Stimulated activated CD8-positive, alpha-beta memory T cell treated with anti-CD3 and anti-CD28 coated beads, Interleukin-7, amount 100 ng/mL, for 24 hours (primary cell): ENCODE measurements at regions not wholly inside any gene's neighbourhood (a gene's known extent, or its start where the extent isn't known, plus 50 kb on each side); places are given as distances from the start of the nearest gene placed in this dataset.
"Not testable (repeated sequence)": the region's sequence is repeated elsewhere in the genome, so short reads cannot be mapped to it uniquely, and the experiment has no call there.

ENCODE experiments used
- DNase-seq: peaks from one replicate; pipeline ENCODE4 v3.0.0-alpha.2; 2020; ENCODE audit warnings: low read depth

DNA sequence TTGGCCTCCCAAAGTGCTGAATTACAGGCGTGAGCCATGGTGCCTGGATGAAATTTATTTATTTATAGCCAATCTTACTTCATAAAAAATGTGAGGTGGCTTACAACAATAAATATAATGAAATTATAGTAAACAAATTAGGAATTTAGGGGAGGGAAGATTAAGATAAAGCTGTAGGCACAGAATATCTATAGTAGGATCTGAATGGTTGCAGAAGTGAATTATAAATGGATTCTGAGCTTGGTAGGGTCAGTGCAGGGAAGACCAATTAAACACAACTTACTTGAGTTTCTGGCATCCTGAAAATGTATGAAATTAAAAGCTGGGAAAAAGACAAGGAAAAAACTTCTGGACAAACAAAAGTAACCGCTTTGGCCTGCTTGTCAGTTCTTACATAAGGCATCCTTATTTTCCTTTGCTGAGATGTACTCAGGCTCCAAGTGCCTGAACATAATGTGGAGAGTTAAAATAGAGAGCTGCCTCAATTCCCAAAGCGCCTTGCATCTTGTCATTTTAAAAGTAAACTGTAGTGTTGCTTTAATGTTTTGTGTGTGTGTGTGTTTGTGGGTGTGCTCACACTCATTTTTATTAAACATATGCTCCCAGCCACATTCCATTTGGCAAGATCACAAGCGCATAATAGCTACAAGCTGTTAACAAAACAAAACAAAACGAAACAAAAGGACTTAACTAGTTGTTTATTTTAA lies 247.3 kb downstream of the S1PR1 start:
- no peak for DNase-seq

DNA sequence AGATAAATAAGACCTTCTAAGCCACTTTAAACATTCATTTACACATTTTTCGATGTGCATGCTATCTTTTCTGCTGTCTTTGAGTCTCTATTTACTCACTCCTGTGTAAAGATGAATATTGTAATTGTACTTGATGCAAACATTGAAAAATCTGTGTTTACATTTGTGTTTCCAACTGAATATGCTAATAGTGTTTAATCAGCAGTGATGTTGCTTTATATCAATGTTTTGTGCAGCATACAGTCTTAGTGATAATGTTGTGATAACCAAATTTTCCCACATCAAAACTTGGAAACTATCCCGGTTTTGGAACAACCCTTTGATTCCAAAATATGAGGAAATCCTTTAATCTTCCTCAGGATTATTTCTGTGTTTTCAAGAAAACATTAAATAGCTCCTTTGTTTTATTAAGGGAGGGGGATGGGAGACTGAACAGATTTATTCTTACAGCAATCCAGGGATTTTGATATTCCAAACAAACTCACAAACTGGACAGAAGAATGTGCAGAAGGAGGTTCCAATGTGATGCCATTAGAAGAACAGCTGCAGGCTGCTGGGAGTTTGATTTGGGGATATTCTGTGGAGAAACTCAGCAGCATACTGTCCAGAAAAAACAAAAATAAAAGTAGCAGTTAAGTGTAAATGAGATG lies 248.0 kb downstream of the S1PR1 start:
- no peak for DNase-seq

DNA sequence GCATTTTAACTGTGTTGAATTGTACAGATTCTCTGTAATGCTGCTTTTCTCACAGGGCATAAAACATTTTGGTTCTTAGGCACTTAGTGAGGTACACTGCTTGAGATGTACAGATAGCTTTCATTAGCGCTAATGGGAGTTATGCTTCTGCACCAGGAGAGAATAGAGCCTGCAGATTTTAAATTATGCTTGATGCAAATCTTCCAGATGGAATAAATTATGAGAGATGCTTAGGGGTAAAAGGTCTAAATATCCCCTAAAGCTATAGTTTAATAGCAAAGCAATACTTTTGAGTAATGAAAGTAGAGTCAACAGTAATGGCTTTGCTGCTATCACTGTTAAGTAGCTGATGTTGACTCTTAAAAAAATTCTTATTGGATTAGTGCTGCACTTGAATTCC lies 248.9 kb downstream of the S1PR1 start:
- no peak for DNase-seq

DNA sequence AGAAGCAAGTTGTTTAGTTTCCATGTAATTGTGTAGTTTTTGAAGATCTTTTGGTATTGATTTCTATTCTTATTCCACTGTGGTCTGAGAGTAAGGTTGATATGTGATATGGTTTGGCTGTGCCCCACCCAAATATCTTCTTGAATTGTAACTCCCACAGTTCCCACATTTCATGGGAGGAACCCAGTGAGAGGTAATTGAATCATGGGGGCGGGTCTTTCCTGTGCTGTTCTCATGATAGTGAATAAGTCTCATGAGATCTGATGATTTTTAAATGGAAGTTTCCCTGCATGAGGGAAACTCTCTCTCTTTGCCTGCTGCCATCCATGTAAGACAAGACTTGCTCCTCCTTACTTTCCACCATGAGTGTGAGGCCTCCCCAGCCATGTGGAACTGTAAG lies 255.3 kb downstream of the S1PR1 start:
- DNase-seq = not testable (repeated sequence)

GRCh38 chr1:101493920-101494319 lies 257.1 kb downstream of the S1PR1 start:
- not testable (repeated sequence) for DNase-seq

GRCh38 chr1:101496109-101496508 lies 259.3 kb downstream of the S1PR1 start:
- DNase-seq = no peak

DNA sequence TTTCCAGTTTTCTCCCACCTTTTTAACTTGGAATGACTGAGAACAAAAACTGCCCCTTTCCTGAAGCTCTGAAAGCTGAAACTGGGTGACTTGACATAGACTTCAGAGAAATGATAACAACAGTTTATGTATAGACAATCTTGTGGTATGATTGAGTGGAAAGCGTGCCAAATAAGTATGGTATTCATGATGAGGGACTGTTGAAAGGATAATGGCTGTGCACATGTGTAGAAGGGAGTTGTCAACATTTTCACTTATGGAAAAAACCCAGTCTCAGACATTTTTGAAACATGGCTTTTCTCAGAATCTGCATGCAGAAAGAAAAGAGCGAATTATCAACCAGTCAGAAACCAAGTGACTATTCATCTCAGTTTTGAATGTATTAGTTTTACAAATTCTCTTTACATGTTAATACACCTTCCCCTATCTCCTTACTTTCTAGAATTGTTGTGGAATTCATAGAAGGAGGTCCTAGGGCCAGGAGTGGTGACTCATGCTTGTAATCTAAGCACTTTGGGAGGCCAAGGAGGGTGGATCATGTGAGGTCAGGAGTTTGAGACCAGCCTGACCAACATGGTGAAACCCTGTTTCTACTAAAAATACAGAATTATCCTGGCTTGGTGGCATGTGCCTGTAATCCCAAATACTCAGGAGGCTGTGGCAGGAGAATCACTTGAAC lies 261.2 kb downstream of the S1PR1 start:
- DNase-seq = no peak

DNA sequence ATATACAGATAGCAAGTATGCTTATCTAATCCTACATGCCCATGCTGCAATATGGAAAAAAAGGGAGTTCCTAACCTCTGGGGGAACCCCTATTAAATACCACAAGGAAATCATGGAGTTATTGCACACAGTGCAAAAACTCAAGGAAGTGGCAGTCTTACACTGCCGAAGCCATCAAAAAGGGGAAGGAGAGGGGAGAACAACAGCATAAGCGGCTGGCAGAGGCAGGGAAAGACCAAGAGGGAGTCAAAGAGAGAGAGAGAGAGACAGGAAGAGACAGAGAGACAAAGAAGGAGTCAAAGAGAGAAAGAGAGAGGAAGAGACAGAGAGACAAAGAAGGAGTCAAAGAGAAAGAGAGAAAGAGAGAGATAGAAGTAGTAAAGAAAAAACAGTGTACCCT lies 267.3 kb downstream of the S1PR1 start:
- DNase-seq = not testable (repeated sequence)

GRCh38 chr1:101505240-101505639 lies 268.4 kb downstream of the S1PR1 start:
- not testable (repeated sequence) for DNase-seq

GRCh38 chr1:101506541-101507164 lies 269.8 kb downstream of the S1PR1 start:
- DNase-seq = no peak

- no peak for DNase-seq
Observed at GRCh38 chr1:101507547-101507971, 270.7 kb downstream of the S1PR1 start.

GRCh38 chr1:101508913-101509312 lies 272.1 kb downstream of the S1PR1 start:
- DNase-seq = no peak

DNA sequence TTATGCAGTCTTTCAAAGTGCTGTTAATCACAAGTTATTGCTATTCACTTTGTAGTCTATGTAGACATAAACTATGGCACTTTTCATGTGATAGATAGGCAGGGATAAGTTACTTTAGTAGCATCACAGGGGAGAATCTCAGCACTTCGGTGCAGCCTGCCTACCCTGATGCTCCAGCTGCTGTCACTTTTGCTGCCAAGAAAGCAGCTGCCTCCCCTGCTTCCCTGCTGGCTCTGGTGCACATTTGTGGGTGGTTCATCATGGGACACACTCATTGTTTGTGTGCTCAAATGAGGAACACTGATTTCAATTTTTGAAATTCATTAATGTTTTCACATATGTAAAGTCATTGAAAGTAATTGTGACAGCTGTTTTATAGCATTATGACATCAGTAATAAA lies 272.6 kb downstream of the S1PR1 start:
- DNase-seq = no peak

DNA sequence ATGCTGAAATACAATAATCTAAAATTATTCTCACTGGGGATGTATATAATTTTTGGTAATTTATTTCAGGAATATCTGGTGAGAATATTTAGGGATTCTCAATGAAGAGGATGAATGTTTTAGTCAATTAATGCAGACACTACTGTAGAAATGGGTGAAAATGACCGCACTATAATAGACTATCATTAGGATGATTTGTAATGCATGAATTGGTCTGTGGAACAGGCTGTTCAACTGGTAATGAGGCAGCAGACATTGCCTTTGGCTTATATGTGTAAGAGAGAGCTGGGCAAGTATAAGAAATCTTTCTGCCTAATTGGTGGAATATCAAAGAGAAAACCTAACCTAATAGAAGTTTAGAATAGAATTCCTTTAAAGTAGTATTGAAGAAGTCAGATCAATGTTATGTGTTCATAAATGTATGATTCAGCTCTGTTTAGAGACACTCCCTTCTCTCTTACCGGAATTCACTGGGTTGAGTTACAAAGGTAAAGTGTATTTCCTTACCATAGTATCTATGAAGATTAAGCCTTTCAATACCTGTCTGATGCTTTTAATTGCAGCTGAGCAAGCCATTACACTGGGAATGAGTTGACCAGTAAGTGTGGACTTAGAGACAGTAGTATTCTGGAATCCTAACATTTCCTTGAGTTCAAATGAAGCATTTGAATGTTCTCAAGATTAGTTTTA lies 274.5 kb downstream of the S1PR1 start:
- DNase-seq = no peak

DNA sequence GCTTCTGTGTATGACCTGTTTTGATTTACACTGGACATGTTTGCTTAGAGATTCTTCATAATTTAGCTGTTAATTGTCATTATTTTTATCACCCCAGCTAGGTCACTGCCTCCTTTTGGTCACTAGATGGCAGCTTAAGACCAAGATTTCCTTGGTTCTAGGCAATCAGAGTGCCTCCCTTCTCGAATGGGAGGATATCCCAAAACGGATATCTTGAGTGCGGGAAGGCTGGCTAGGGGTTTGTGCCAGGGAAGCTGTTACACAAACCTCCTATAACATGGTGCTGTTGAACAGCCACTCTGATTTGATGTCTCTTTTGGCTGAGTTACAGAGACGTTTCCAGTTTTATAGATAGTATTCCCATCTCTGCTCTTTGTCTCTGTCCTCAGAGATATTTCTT lies 283.5 kb downstream of the S1PR1 start:
- peak; percentile 0 for DNase-seq

DNA sequence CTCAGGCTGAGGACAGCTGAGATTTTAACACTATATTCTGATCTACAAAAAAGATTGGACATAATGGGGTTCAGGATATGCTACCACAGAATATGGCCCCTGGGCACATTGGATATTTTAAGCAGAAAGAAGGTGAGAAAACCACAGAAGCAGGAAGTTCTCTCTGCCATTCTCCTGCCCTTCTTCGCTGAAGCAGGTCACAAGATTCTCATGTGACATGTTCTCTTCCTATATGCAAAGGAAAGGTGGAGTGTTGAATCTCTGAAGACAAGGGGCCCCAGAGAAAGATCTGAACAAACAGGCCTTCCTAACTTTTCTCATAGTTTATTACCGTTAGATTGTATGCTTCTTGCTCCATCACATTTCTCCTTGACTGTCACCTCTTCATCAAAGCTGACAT lies 285.7 kb downstream of the S1PR1 start:
- DNase-seq = no peak

DNA sequence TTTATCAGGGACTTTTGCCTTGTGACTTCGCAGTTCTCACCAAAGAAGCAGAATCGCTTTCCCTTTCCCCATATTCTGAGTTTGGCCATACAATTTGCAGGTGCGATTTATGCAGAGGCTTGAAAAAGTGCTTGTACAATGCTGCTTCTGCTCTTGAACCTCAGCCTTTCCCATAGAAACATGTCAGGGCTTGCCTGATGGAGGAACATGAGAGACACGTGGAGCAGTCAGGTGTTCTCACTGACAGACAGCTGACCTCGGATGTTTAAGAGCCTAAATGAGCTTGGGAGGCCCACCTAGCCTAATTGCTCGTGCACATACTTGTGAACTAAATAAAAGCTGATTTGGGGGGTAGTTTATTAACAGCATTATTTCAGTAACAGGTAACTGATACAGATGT lies 290.0 kb downstream of the S1PR1 start:
- DNase-seq = no peak

DNA sequence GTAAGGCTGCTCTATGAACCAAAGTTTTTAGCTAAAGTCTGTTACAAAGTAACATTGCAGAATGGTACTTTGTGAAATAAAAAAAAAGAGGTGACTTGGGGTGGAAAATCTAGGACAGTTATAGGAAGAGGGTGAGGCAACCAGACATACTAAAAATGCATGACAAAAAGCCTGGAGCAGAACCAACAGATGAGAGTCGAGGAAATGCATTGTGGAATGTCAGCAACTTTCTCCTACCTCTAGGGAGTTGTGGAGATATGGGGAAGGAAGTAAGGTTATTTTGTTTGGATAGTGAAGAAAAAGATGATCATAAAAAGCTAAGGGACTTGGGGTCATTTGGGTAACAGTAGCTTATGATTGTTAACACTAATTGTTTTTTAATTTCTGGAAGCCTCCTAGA lies 295.6 kb downstream of the S1PR1 start:
- DNase-seq = no peak

GRCh38 chr1:101540161-101540560 lies 303.3 kb downstream of the S1PR1 start:
- no peak for DNase-seq

GRCh38 chr1:101546885-101547284 lies 310.1 kb downstream of the S1PR1 start:
- DNase-seq = no peak

GRCh38 chr1:101547357-101547756 lies 310.5 kb downstream of the S1PR1 start:
- DNase-seq = no peak

DNA sequence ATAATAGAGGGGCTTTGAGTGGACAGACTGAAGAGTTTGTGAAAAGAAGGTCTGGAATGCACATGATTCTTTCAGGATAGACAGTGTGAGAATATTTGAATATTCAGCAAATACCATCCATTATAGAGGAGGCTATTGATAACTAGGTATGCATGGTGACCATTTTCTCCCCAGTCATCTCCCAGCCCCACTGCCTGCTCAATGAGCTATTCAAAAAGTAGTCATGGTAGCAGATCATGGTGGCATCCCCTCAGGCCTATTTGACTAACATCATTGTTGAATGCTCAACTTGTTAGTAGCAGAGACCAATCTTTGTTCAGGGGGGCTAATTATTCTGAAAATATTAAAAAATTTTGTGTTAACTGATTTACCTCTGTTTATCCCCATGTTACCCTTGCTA lies 311.6 kb downstream of the S1PR1 start:
- DNase-seq = no peak
